K562 (cell line): ENCODE measurements at regions not wholly inside any gene's neighbourhood (a gene's known extent, or its start where the extent isn't known, plus 50 kb on each side); places are given as distances from the start of the nearest gene placed in this dataset.

Experiments used
- CBX8 ChIP-seq: fragments of 200-600 bp; sonication (generic); IDR thresholded peaks from 2 replicates; pipeline ENCODE4 v1.6.1; 2012; ENCODE audit warnings: borderline replicate concordance, mixed run types, low read depth, mild to moderate bottlenecking, moderate library complexity, mixed read lengths, low read length, control low read depth, inconsistent platforms; ENCODE audit not compliant: poor library complexity, severe bottlenecking; ENCODE audit errors: extremely low read depth
- HIVEP1 ChIP-seq: fragments of 250-450 bp; sonication (Bioruptor Pico); IDR thresholded peaks from 2 replicates; pipeline ENCODE4 v1.4.0; 2020; ENCODE audit warnings: mild to moderate bottlenecking
- HNRNPH1 ChIP-seq: fragments of 200-400 bp; formaldehyde crosslinking; optimal IDR thresholded peaks from 2 replicates; pipeline ENCODE3; 2017; ENCODE audit warnings: low read depth, mild to moderate bottlenecking, low read length, moderate library complexity
- MEF2A ChIP-seq: IDR thresholded peaks from 2 replicates; pipeline ENCODE4 v1.6.1; 2011; ENCODE audit warnings: low read depth, mild to moderate bottlenecking, low read length, moderate library complexity; ENCODE audit not compliant: control insufficient read depth
- POLR2A ChIP-seq: fragments of 450-650 bp; conservative IDR thresholded peaks from 2 replicates; pipeline ENCODE4 v1.6.1; 2016
- REST ChIP-seq, 2 experiments: fragments of 450-650 bp; formaldehyde crosslinking in 1 of 2; IDR thresholded peaks; 2 replicates each; pipeline versions ENCODE4 v1.4.0 to v1.6.1; 2014 to 2020; ENCODE audit warnings: mild to moderate bottlenecking in 2 of 2, borderline replicate concordance in 1 of 2, low read depth in 1 of 2
- SAFB2 ChIP-seq: fragments of 200-400 bp; formaldehyde crosslinking; IDR thresholded peaks from 2 replicates; pipeline ENCODE4 v1.6.1; 2018; ENCODE audit warnings: borderline replicate concordance, low read length, low read depth, moderate library complexity; ENCODE audit not compliant: severe bottlenecking
- TFE3 ChIP-seq: fragments of 450-650 bp; formaldehyde crosslinking; IDR thresholded peaks from 2 replicates; pipeline ENCODE4 v1.4.0; 2020; ENCODE audit warnings: mild to moderate bottlenecking, mixed read lengths
- ZNF354B ChIP-seq: fragments of 250-450 bp; sonication (Bioruptor Pico); IDR thresholded peaks from 2 replicates; pipeline ENCODE4 v1.4.0; 2020
- TF ChIP-seq, protein P1 (sequence below): fragments of 250-450 bp; sonication (Bioruptor Pico); IDR thresholded peaks from 2 replicates; pipeline ENCODE4 v1.5.0; 2022; ENCODE audit warnings: mild to moderate bottlenecking
- TF ChIP-seq, protein P2 (sequence below), 2 experiments: fragments of 450-650 bp; conservative IDR thresholded peaks; 2 replicates each; pipeline ENCODE4 v1.6.1; 2017; ENCODE audit warnings: mild to moderate bottlenecking in 2 of 2, moderate library complexity in 2 of 2

GRCh38 chr20:52461582-52461981 lies 270.0 kb upstream of the ZFP64 start:
- no peak for TF ChIP-seq POLR2A
- TF ChIP-seq, protein P1, sequence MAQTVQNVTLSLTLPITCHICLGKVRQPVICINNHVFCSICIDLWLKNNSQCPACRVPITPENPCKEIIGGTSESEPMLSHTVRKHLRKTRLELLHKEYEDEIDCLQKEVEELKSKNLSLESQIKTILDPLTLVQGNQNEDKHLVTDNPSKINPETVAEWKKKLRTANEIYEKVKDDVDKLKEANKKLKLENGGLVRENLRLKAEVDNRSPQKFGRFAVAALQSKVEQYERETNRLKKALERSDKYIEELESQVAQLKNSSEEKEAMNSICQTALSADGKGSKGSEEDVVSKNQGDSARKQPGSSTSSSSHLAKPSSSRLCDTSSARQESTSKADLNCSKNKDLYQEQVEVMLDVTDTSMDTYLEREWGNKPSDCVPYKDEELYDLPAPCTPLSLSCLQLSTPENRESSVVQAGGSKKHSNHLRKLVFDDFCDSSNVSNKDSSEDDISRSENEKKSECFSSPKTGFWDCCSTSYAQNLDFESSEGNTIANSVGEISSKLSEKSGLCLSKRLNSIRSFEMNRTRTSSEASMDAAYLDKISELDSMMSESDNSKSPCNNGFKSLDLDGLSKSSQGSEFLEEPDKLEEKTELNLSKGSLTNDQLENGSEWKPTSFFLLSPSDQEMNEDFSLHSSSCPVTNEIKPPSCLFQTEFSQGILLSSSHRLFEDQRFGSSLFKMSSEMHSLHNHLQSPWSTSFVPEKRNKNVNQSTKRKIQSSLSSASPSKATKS, result no peak
- no peak for TF ChIP-seq CBX8
- TF ChIP-seq, protein P2, sequence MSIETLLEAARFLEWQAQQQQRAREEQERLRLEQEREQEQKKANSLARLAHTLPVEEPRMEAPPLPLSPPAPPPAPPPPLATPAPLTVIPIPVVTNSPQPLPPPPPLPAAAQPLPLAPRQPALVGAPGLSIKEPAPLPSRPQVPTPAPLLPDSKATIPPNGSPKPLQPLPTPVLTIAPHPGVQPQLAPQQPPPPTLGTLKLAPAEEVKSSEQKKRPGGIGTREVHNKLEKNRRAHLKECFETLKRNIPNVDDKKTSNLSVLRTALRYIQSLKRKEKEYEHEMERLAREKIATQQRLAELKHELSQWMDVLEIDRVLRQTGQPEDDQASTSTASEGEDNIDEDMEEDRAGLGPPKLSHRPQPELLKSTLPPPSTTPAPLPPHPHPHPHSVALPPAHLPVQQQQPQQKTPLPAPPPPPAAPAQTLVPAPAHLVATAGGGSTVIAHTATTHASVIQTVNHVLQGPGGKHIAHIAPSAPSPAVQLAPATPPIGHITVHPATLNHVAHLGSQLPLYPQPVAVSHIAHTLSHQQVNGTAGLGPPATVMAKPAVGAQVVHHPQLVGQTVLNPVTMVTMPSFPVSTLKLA (conservative IDR thresholded peaks at IDR 0.05), result no peak
- TF ChIP-seq REST (IDR thresholded peaks at IDR 0.05; ENCODE audit: borderline replicate concordance), result no peak
- no peak for TF ChIP-seq REST (CRISPR knock-in tag; IDR thresholded peaks at IDR 0.05; ENCODE audit: low read depth)
- no peak for TF ChIP-seq ZNF354B (CRISPR knock-in tag)
- no peak for TF ChIP-seq MEF2A
- no peak for TF ChIP-seq SAFB2
- TF ChIP-seq HIVEP1 (CRISPR knock-in tag), result no peak
- TF ChIP-seq TFE3 (CRISPR knock-in tag), result no peak
- no peak for TF ChIP-seq HNRNPH1
